ENCODE measurements at regions not wholly inside any gene's neighbourhood (a gene's known extent, or its start where the extent isn't known, plus 50 kb on each side); places are given as distances from the start of the nearest gene placed in this dataset.

DNA sequence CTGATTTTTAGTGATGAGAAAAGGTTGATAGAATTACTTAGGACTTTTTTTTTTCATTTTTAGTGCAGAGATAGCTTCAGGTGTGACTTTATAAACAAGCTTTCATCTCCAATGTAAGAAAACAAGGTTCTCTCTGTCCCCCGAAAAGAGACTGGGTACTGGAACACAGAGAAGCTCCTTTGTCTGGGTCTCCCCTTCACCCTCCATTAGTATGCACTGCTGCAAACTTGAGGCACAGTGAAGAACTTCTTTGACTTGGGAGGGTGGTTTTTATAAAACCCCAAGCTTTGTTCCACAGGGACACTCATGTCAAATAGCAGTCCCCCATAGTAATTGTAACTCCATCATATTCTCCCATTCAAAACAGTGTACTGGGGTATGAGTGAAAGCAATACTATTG, 93.5 kb upstream of the SOX2 start:
- H2BK5ac ChIP-seq (ENCODE audit: low read depth, low read length): no peak overlapping the region
- H3K9me3 ChIP-seq (ENCODE audit: insufficient read depth in 2 of 2, low read depth in 1 of 2, low read length in 1 of 2): no peaks in the 10 kb centered on the region
- no peaks in the 10 kb centered on the region for H3K23me2 ChIP-seq (ENCODE audit: low read depth, low read length)
- no peaks in the 10 kb centered on the region for H3K27me3 ChIP-seq (replicated peaks in 1 of 4; ENCODE audit: control insufficient read depth in 3 of 4, extremely low read depth in 1 of 4, insufficient read depth in 3 of 4, low read length in 3 of 4)
- H3K79me1 ChIP-seq (ENCODE audit: low read depth, low read length): no peaks in the 10 kb centered on the region
- no peak overlapping the region for H3K14ac ChIP-seq (ENCODE audit: insufficient read length)
- no peak overlapping the region for H2AFZ ChIP-seq (ENCODE audit: low read length)
- FAIRE-seq: no peak
- ChIA-PET POLR2A (ENCODE audit: partially characterized antibody) (no interaction called here), CTCF (ENCODE audit: partially characterized antibody) (interaction anchor here (0.6 to 1.7 kb wide), 6 partner anchors 8 to 373 kb away, joined by 3 to 6 read pairs (median 4); no protein-coding TSS in a partner anchor)
- H4K8ac ChIP-seq (ENCODE audit: extremely low read depth, insufficient read depth, low read length): no peak overlapping the region
- H2AK5ac ChIP-seq (ENCODE audit: low read depth, low read length): no peak overlapping the region
- H3K18ac ChIP-seq (ENCODE audit: extremely low read depth, low read length): no peak overlapping the region
- 100% methylated on average over 1 of the region's 1 CpG; no CpG with 5 or more reads in 1 of the 2 experiments for WGBS, 2 experiments (ENCODE audit: extremely low coverage in 1 of 2, insufficient coverage in 1 of 2, insufficient read length in 1 of 2, insufficient replicate concordance in 2 of 2, low coverage in 1 of 2, low lambda C conversion rate in 2 of 2, missing lambda C conversion rate in 1 of 2)
- H3K4me1 ChIP-seq (replicated peaks in 1 of 4; ENCODE audit: control insufficient read depth in 3 of 4, insufficient read depth in 4 of 4, low read length in 3 of 4): no peaks in the 10 kb centered on the region; a peak in 1 of 7 replicates
- no peak overlapping the region for H3K56ac ChIP-seq (replicated peaks; ENCODE audit: insufficient read length, low read depth, low read length)
- H3K23ac ChIP-seq (ENCODE audit: insufficient read length): no peak overlapping the region
- no peak overlapping the region for H4K5ac ChIP-seq (ENCODE audit: insufficient read length, low read depth, low read length)
- H3K79me2 ChIP-seq (ENCODE audit: control insufficient read depth in 1 of 2, insufficient read depth in 2 of 2, low read length in 2 of 2): no peaks in the 10 kb centered on the region; a peak in 1 of 4 replicates
- no peak overlapping the region for H2BK20ac ChIP-seq (ENCODE audit: low read length)
- no peak overlapping the region for H2BK15ac ChIP-seq (ENCODE audit: low read length)
- DNase-seq (ENCODE audit: low read depth in 1 of 2, low spot score in 2 of 2): no peak
- no peak overlapping the region for H3K4me2 ChIP-seq (ENCODE audit: insufficient read depth in 1 of 2, low read depth in 2 of 2, low read length in 2 of 2)
- no peak overlapping the region for H2BK120ac ChIP-seq (replicated peaks; ENCODE audit: low read depth, low read length)
- H2BK12ac ChIP-seq (ENCODE audit: low read depth, low read length): no peak overlapping the region
- no peak overlapping the region for H3K4me3 ChIP-seq (ENCODE audit: extremely low read depth in 1 of 4, insufficient read depth in 2 of 4, low read depth in 3 of 4, low read length in 4 of 4)
- H3K36me3 ChIP-seq (ENCODE audit: control insufficient read depth in 2 of 4, insufficient read depth in 4 of 4, low read length in 3 of 4): no peaks in the 10 kb centered on the region
- H3K4ac ChIP-seq (replicated peaks; ENCODE audit: insufficient read length, low read depth, low read length): no peak overlapping the region
- no peak overlapping the region for H4K91ac ChIP-seq (replicated peaks; ENCODE audit: insufficient read length, low read length)
- H3K9ac ChIP-seq (replicated peaks in 1 of 4; ENCODE audit: extremely low read depth in 1 of 4, low read depth in 3 of 4, low read length in 3 of 4): no peak overlapping the region
- no peaks in the 10 kb centered on the region for H4K20me1 ChIP-seq (replicated peaks in 1 of 2; ENCODE audit: control insufficient read depth in 1 of 2, insufficient read depth in 2 of 2, low read length in 2 of 2)
- no peak overlapping the region for H3K27ac ChIP-seq (ENCODE audit: low read depth, low read length)
- TF ChIP-seq SIX5 (IDR thresholded peaks at IDR 0.05; ENCODE audit: low read depth, low read length) (no peak), BACH1 (IDR thresholded peaks at IDR 0.05; ENCODE audit: low read length) (no peak), EP300 (IDR thresholded peaks at IDR 0.05; ENCODE audit: borderline replicate concordance in 1 of 2, low read depth in 2 of 2, low read length in 2 of 2) (no peak), TBP (IDR thresholded peaks at IDR 0.05; ENCODE audit: low read depth, low read length) (no peak), CBX5 (IDR thresholded peaks at IDR 0.05; ENCODE audit: low read depth, low read length) (no peak), SAP30 (IDR thresholded peaks at IDR 0.05; ENCODE audit: insufficient read depth, insufficient replicate concordance, low read length) (no peak), SP4 (IDR thresholded peaks at IDR 0.05; ENCODE audit: low read length) (no peak), ZNF274 (IDR thresholded peaks at IDR 0.05; ENCODE audit: borderline replicate concordance, extremely low read depth, low read length) (no peak), CHD2 (IDR thresholded peaks at IDR 0.05; ENCODE audit: low read length) (no peak), POU5F1 (IDR thresholded peaks at IDR 0.05; ENCODE audit: low read depth, low read length) (no peak)
- TF ChIP-seq, protein P1, sequence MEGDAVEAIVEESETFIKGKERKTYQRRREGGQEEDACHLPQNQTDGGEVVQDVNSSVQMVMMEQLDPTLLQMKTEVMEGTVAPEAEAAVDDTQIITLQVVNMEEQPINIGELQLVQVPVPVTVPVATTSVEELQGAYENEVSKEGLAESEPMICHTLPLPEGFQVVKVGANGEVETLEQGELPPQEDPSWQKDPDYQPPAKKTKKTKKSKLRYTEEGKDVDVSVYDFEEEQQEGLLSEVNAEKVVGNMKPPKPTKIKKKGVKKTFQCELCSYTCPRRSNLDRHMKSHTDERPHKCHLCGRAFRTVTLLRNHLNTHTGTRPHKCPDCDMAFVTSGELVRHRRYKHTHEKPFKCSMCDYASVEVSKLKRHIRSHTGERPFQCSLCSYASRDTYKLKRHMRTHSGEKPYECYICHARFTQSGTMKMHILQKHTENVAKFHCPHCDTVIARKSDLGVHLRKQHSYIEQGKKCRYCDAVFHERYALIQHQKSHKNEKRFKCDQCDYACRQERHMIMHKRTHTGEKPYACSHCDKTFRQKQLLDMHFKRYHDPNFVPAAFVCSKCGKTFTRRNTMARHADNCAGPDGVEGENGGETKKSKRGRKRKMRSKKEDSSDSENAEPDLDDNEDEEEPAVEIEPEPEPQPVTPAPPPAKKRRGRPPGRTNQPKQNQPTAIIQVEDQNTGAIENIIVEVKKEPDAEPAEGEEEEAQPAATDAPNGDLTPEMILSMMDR (IDR thresholded peaks at IDR 0.05; ENCODE audit: control extremely low read depth in 1 of 3, insufficient read depth in 1 of 3, low read depth in 1 of 3, low read length in 3 of 3): no peak
- TF ChIP-seq, protein P2, sequence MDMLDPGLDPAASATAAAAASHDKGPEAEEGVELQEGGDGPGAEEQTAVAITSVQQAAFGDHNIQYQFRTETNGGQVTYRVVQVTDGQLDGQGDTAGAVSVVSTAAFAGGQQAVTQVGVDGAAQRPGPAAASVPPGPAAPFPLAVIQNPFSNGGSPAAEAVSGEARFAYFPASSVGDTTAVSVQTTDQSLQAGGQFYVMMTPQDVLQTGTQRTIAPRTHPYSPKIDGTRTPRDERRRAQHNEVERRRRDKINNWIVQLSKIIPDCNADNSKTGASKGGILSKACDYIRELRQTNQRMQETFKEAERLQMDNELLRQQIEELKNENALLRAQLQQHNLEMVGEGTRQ (IDR thresholded peaks at IDR 0.05; ENCODE audit: low read length): no peak
